ENCODE measurements at regions not wholly inside any gene's neighbourhood (a gene's known extent, or its start where the extent isn't known, plus 50 kb on each side); places are given as distances from the start of the nearest gene placed in this dataset.
A peak's percentile ranks its signal among the peaks of the same experiment; 100 is the strongest.

DNA sequence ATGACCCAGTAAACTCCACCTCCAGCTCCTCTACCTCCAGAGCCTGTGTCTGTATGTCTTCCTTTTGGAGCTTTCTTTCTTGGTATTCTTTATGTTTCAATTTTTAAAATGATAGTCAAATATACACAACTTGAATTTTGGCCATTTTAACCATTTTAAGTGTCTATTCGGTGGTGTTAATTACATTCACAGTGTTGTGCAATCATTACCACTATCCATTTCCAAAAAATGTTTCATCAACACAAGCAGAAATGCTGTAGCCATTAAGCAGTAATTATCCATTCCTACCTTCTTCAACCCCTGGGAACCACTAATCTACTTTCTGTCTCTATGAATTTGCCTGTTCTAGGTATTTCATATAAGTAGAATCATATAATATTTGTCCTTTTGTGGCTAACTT lies 194.5 kb upstream of the TSC22D2 start:
- no peak for DNase-seq

DNA sequence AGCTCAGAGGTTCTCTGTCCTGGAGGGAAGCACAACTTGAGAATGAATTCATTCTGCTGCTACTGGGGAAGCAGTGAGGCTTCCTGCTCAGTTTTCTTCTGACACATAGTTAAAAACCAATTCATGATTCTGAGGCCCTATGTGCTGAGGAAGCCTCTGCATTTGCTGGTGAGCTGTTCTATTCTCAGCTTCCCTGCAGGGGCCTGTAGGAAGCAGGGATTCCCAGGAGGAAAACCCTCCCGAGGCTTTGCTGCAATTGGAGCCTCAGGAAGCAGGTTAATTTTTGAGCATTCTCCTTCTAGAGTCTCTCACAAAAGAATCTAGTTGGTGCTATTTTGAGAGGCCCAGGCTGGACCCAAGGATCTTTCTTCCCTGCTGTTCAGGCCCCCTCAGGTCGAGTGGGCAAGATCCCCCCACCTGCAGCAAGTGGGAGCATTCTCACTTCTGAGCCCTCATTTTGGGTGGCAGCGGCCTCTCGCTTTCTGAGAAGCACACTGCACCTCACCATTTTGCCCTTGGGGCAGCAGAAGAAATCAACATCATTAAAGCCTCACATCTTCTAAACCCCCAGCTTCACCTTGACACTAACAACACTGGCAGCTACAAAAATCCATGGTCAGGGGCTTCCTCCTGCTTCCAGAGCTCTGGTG lies 197.5 kb upstream of the TSC22D2 start:
- DNase-seq: no peak

DNA sequence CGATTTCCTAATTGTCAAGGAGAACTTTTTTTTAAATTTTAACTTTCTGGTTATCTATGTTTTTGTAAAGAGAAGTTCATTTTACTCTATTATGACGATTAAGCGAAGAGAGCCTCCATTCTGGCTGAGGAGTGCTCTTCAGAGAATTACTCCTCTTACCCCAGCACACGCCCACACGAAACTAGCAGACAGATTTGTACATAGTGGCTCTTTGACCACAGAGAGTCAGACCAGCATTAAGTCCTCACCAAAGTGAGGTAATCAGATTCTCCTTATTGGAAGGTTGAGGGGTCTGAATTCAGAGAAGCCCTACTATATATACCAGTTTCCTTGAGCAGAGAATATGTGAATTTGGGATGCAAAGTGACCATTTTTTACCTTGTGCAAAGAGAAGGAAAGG lies 204.8 kb upstream of the TSC22D2 start:
- DNase-seq: no peak

DNA sequence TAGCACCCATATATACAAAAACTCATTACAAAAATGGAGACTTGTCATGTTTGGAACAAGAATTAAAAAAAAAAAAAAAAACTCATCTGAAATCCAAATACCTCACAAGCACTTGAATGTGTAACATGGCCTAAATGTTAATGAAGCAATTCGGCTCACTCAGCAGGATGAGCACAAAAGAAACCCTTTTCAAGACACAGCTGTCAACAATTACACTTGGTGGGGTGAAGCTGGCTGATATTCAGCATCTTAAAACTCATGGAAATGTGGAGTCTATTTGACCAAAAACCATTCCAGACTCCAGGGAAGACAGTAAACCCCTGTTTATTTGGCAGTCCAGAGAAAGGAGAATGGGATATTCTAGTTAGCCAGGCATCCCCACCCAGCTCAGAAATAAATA lies 205.4 kb upstream of the TSC22D2 start:
- DNase-seq: no peak

DNA sequence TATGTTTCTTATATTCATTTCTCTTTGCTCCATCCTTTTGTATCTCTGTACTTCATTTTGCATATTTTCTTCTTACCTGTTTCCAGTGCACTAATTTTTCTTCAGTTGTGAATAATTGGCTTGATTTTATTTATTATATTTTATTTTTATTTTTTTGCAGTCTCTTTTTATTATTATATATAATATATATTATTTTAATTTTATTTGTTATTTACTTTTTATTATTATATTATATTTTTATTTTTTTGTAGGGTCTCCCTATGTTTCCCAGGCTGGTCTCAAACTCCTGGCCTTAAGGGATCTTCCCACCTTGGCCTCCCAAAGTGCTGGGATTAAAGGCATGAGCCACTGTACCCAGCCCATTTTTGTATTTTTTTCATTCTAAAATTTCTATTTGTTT lies 213.1 kb upstream of the TSC22D2 start:
- no peak for DNase-seq

DNA sequence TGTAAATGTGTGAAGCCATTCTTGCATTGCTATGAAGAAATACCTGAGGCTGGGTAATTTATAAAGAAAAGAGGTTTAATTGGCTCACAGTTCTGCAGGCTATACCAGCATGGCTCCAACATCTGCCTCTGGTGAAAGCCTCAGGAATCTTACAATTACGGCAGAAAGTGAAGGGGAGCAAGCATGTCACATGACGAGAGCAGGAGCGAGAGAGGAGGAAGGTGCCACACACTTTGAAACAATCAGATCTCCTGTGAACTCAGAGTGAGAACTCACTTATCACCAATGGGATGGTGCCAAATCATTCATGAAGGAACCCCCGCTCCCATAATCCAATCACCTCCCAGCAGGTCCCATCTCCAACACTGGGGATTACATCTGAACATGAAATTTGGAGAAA lies 213.6 kb upstream of the TSC22D2 start:
- DNase-seq: no peak

DNA sequence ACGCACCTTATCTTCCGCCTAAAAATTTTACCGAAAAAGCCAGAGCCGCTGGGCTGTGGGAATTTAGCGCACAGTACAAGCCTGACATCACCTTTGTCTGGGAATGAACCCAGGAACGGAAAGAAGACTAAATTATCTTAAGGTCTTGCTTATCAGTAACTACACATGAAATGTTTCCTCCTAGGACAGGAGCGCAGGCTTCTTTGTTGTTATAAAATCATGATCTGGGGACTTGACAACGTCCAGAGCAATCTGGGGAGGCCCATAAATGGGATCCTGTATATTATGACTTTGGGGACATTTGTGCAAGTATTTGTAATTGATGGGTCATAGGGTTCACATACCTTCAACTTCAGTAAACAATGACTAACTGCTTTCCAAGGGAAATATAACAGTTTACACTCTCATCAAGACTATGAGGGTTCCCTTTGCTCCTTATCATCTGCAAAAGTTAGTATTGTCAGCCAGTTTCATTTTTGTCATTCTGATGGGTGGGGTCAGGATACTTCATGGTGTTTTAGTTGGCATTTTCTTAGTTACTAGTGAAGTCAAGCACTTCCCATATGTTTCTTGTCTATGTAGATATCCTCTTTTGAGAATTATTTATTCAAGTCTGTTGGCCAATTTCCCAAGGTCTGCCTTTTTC lies 213.9 kb upstream of the PFN2 start:
- DNase-seq: no peak

DNA sequence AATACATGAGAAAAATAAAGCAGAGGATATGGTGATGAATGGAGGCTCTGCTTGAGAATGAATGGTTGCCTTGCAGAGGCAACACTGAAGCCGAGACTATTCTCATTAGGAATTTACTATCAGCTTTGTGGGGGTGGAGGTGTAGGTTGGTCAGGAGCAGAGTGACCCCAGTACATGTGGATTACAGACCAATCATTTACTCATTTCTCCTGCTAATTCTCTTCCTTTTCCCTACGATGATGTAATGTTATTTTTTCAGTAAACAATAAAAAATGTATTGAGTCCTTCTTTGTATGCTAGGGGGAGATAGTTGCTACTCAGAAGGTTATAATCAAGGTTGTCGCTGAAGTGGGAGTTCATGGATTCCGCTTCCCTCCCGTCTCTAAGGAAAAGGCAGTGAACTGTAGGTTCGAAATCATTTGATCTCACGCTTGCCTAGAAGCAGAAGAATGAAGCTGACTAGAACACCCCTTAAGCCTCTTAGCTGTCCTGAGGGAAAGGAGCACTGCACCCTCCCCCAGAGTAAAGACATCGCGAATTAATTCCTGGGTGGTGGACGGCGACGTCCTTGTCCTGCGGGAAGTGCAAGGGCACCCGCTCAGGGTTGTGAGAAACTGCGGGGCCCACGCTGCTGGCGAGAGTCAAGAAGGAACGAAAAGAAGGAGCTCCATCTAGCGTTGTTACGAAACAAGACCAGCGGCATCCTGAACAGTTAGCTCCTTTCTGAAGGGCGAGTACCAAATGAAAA lies 213.2 kb upstream of the PFN2 start:
- peak; percentile 31 to 40 for DNase-seq

DNA sequence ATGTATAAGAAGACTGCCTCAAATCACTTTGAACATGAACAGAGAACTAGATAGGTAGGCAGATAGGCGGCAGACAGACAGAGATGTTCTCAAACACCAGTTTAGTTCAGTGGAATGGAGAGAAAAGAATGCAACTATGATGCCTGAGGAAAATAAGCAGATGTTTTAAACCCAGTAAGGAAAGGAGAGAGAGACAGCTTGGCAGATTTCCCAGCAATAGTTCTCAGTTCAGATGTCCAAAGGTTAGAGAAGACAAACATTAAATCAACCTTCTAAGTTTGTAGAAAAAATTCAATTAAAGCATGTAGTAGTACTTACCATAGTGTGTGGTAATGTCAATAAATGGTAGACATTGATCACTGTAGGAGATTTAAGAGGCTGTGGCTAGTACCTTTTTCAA lies 209.6 kb upstream of the PFN2 start:
- DNase-seq: no peak

DNA sequence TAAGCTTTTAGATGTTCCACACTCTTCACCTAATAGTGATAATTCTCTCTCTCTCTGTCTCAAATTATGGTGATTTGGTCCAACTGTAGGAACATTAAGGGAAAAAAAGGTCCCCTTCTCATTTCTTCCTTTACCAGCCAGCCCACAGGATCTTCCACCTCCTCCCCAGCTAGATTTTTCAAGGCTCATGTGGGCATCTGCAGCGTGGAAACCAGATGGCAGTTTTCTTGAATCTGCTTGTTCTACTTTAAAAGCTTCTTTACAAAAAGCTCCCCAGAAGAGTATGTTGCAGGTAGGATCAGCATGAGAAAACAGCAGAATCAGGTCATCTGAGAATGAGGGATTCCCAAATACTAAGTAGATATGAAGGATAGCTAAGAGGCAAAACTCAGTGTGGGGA lies 208.6 kb upstream of the PFN2 start:
- DNase-seq: no peak

DNA sequence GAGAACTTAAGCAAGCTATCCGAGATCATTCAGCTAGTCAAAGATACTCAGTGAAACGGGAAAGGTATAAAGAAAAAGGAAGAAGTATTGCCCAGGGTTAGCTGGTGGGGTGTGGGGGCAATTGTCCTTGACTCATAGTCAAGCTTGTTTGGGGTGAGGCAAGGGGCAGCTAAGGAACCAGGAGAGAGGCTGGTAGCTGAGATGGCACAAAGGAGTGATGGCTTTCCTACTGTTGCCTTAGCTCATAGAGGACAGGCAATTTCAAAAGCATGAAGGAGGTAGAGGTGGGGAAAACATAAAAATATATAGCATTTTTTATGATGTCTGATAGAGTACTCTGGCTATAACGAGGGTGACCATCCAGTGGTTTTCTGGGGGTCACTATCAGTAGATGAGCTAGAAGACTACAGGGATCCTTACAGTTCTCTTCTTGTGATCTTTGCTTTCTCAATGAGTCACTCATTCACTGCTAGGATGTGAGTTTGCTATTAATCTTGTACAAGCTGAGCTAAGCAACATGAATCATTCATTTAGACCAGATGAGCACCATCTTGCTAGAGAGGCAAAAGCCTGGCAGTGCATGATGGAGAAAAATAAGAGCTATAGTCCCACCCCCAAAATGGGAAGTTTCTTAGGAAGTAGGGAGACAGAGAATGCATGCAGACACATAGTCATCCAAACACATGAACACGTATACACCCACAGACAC lies 207.1 kb upstream of the PFN2 start:
- DNase-seq: no peak

DNA sequence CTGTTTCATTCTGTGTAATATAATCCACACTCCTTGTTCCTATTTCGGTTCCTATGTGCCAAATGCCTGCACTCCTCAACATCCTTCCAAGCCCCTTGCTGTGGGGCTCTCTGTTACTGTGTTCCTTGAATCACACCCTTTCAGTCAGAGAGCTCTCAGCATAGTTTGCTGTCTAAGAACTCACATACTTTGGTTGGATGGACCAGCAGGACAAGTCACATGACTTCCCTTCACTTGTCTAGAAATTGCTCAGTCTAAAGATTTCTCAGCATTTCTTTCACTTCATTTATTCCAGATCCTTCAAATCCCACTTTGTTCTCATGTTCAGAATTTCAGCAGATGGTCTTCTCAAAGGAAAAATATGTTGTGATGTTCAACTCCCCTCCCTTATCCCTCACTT lies 203.5 kb upstream of the PFN2 start:
- no peak for DNase-seq

DNA sequence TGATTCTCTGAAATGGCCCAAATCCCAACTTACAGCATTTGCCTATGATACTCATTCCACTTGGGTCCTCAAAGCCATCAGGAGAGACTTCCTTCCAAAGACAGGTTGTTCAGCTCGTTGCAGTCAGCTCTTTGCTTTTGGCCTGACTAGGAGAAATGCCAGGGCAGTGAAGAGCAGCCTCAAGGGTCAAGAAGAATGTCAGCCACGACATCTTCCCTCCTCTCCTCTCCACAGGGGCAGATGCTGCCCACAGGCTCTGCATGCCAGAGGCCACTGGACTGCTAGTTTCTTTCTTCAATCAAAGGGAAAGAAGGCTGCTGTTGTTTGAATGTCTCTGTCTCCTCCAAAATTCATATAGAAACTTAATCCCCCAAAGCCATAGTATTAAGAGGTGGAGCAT lies 201.7 kb upstream of the PFN2 start:
- DNase-seq: no peak

DNA sequence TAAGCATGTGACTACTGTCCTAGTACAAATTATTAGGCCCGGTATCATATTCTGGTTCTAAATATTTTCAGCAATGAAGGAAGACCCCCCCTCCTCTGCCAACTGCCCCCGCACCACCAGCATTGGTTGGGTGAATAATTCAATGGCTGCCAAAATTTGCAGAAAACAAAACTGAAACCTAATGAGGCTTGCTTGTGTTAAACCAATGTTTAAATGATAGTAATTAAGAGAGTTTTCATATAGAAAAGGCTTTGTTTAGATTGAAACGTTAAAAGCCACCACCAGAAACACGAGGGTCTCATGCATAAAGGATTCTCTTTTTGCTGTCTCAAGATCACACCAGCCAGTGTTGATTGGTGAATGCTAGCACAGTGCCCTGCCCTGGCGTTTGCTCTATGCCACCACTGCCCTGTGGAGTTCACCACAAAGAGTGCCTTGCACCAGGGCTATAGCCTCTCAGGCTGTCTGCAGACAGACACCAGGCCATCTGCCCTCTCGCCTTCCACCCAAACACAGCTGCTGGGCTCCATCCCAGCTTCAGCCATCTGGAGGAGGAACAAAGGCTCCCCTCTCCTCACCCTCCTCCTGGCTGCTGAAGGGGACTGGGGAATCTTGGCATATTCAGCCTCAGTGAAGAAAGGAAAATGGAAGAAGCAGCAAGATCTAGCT lies 200.3 kb upstream of the PFN2 start:
- DNase-seq: no peak

DNA sequence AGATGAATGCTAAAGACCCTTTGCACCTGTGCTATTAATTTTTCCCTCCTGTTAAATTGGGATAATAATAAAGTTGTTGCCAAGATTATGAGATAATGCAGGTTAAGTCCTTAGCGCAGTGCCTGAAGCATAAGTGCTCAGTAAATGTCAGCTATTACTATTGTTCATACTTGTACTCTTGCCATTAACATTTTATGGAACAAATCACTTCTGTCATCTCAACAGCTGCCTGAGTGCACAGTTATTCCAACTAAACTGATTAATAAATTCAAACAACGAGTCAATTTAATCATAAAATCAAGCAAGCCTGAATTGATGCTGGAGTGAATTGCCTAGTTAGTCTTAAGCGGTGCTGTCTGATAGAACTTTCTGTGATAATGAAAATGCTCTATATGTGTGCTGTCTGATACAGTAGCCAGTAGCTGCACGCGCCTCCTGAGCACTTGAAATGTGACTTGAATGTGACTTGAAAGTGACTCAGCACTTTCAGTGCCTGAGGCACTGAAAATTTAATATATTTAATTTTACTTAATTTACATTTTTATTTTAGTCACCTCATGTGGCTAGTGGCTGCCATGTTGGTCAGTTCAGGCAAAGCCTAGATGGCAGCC lies 198.7 kb upstream of the PFN2 start:
- DNase-seq: no peak

DNA sequence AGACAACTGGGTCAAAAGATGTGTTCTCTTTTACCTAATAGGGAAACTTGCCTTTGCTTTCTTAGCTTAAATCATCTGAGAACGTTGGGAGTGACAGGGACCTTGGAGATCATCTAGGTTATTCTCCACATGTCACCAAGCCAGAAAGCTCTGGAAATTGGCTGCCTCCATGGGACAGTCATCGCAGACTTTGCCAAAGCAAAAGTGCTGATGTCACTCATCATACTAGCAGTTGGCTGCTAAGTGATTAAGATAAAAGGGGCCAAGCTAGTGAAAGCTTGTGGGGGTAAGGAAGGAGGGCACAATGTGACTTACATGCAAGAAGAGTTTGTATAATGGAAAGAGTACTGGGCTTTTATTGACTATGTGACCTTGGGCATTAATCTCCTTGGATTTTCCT lies 198.0 kb upstream of the PFN2 start:
- no peak for DNase-seq

DNA sequence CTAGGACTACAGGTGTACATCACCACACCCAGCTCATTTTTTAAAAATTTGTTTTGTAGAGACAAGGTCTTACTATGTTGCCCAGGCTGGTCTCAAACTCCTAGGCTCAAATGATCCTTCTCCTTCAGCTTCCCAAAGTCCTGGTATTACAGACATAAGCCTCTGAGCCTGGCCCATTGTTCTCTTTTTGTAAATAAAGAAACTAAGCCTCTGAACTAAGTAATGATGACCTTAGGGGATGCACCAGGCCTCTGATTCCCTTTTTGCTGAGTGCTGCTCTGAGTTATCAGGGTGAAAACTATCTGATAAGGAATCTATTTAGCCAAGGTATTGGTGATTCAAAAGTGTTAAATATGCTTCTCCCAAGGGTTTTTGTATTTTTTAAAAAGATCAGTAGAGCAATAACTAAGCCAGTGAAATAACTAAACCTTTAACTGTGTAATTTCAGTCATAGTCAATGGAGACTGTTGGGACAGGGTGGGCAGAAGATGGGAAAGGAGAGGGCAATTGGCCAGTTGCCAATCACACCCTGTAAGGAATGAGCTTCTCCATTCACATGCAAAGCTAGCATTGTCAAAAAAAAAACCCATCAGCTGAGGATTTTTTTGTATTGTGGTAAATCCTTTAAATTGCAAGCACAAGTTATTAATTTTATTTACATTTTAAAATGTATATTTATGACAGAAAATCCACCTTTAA lies 194.8 kb upstream of the PFN2 start:
- DNase-seq: no peak

DNA sequence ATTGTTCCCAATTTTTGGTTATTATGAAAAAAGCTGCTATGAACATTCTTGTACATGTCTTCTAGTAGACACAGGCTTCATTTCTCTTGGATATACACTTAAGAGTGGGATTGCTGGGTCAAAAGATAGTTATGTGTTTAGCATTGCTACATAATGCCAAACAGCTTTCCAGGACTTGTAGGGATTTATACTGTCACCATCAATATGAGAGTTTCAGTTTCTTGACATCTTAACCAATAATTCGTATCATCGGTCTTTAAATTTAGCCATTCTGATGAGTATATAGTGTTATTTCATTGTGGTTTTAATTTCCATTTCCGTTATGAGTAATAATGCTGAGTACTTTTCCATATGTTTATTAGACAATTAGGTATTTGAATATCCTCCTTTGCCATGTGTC lies 190.3 kb upstream of the PFN2 start:
- DNase-seq: no peak

DNA sequence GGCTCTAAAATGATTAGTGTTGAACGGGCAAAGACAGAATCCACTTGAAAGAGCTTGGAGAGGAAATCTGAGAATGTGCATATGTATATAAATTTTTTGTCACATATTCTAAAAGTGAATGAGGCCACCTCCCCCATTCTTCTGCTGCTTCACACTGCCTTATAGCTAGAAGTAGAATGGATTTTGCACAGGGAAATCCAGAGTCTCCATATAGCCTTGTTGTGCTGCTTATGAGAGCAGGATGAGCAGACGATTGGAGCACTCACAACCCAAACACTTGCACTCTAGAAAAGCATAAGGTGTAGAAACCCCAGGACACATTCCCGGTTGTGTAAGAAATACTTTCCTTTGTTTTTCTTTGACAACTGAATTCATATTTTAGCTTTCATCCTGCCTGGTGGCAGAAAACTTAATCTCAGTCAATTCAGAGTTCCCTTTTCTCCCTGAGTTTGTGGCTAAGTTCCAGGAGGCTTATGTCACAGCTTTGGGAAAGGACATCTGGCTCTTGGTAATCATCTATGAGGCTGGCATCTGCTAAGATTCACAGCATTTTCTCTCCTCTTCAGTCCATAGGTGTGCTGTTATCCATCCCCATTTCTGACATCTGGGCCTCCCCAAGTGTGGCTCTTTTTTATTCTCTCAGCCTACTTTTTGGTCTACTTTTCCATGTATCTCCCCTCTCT lies 188.4 kb upstream of the PFN2 start:
- no peak for DNase-seq

DNA sequence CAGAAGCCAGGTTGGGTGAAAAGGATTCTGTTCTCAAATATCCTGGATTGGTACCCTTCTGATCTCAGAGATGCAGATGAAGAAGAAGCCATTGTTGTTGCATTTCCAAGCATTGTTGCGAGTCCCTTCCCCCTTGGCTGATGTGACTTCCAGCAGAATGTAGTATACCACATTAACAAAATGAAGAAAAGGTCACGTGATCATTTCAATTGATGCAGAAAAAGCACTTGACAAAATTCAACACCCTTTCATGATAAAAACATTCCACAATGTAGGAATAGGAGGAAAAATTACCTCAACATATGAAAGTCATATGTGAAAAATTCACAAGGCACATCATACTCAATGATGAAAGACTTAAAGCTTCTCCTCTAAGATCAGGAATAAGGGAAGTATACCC lies 181.9 kb upstream of the PFN2 start:
- DNase-seq: no peak

DNA sequence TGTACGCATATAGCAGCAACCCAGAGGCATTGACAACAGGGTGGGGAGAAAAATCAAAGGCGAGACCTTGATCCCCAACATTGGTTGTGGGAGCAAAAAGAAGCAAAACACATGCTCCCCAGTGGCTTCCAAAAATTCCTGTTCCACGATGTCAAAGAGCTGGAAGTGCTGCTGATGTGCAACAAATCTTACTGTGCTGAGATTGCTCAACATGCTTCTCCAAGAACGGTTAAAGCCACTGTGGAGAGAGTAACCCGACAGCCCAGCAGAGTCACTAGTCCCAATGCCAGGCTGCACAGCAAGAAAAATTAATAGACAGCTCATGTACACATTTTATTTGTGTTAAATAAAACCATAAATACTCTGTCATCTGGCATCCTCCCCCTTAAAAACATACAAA lies 179.9 kb upstream of the PFN2 start:
- DNase-seq: no peak

DNA sequence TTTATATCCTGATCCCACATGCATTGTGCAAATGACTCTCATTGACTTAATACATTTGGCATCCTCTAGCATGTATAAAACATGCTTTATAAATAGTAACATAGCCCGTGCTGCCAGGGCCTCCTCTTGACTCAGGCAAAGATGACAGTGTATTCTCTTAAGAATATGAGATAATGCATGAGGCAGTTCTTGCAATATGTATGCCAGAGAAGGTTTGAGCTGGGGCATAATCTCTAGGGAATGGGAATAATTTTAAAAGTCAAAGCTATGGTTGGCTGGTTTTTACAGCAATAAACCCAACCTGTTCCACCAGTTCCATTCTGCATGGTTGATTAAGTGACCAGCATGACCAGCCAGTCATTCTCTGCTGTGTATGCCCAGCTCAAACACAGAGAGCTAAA lies 179.0 kb upstream of the PFN2 start:
- DNase-seq: no peak
